ENCODE measurements at regions not wholly inside any gene's neighbourhood (a gene's known extent, or its start where the extent isn't known, plus 50 kb on each side); places are given as distances from the start of the nearest gene placed in this dataset.
"Not testable (repeated sequence)": the region's sequence is repeated elsewhere in the genome, so short reads cannot be mapped to it uniquely, and the experiment has no call there.

DNA sequence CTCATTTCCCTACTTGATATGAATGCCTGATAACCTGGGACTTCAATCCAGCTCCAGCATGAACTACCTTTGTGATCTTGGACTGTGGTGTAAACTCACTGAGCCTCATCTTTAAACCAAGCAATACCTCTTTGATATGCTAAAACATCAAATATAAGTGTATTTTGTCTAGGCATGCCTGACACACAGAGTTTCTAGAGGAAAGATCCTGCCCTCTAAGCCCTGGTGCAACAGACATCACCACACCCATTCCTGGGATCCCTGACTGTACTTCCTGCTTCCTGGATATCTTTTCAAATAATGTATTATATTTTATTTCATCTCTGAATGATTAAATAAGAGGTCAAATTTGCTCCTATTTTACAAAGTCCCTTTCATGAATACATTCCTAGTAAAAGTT, 55.8 kb downstream of the ANXA2R start:
- ATAC-seq (no peak), DNase-seq (peak; percentile 49)
- Histone ChIP-seq H3K9me2 (replicated peaks; ENCODE audit: low read length) (no peaks in the 10 kb centered on the region), H3K79me2 (ENCODE audit: low read length) (no peaks in the 10 kb centered on the region), H4K20me1 (ENCODE audit: low read length) (no peaks in the 10 kb centered on the region), H3F3A (ENCODE audit: low read length, unreplicated experiment) (no peaks in the 10 kb centered on the region), H3K4me2 (ENCODE audit: low read length) (peak overlapping the region; percentile 17), H3K27ac (ENCODE audit: low read length) (peak overlapping the region; percentile 82), H2AFZ (ENCODE audit: low read length) (peak overlapping the region; percentile 13; the same call in 1 of the 2 replicates), H3K27me3 (ENCODE audit: low read length) (no peaks in the 10 kb centered on the region), H3K9me3 (ENCODE audit: low read length) (no peaks in the 10 kb centered on the region), H3K4me1 (ENCODE audit: insufficient read depth, low read length) (peaks cover 30% of the 10 kb centered on the region), H3K36me3 (ENCODE audit: low read depth, low read length) (no peaks in the 10 kb centered on the region), H3K9ac (ENCODE audit: low read length) (peak overlapping the region; percentile 28), H3K4me3 (ENCODE audit: low read length) (no peak overlapping the region)
- ChIA-PET POLR2A (ENCODE audit: unreplicated experiment) (no interaction called here), CTCF (no interaction called here)
- intact Hi-C loops (cut with micrococcal nuclease) = no loop called here
- TF ChIP-seq EZH2phosphoT487 (IDR thresholded peaks at IDR 0.05; ENCODE audit: borderline replicate concordance, low read length) = no peak
- no peak for TF ChIP-seq EZH2 (IDR thresholded peaks at IDR 0.05; ENCODE audit: low read length, unreplicated experiment)
- TF ChIP-seq, protein P1, sequence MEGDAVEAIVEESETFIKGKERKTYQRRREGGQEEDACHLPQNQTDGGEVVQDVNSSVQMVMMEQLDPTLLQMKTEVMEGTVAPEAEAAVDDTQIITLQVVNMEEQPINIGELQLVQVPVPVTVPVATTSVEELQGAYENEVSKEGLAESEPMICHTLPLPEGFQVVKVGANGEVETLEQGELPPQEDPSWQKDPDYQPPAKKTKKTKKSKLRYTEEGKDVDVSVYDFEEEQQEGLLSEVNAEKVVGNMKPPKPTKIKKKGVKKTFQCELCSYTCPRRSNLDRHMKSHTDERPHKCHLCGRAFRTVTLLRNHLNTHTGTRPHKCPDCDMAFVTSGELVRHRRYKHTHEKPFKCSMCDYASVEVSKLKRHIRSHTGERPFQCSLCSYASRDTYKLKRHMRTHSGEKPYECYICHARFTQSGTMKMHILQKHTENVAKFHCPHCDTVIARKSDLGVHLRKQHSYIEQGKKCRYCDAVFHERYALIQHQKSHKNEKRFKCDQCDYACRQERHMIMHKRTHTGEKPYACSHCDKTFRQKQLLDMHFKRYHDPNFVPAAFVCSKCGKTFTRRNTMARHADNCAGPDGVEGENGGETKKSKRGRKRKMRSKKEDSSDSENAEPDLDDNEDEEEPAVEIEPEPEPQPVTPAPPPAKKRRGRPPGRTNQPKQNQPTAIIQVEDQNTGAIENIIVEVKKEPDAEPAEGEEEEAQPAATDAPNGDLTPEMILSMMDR (conservative IDR thresholded peaks at IDR 0.05; ENCODE audit: low read depth, low read length) = no peak
- no TSS peak for BruUV-seq (replicated peaks)

DNA sequence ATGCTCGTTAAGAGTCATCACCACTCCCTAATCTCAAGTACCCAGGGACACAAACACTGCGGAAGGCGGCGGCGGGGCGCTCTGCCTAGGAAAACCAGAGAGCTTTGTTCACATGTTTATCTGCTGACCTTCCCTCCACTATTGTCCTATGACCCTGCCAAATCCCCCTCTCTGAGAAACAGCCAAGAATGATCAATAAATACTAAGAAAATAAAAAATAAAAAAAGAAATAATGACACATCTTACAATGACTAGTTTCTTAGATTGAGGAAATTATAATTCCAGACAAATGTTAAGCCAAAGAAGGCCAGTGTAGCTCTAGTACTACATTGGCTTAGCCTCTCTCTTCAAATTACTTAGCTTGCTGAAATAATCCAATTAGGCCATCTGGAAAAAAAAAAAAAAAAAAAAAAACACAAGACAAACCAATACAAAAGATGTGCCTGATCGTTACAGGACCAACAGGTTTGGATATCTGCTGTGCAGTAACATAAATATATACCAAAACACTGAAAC, 58.0 kb downstream of the ANXA2R start:
- H3K4me2 ChIP-seq (ENCODE audit: low read length) = no peak overlapping the region
- no peak for DNase-seq
- POLR2A ChIA-PET (ENCODE audit: unreplicated experiment) = no interaction called here

GRCh38 chr5:42981417-42982106, 58.6 kb downstream of the ANXA2R start:
- H3F3A ChIP-seq (ENCODE audit: low read length, unreplicated experiment); H3K4me2 ChIP-seq (ENCODE audit: low read length); H2AFZ ChIP-seq (ENCODE audit: low read length); ATAC-seq; H3K79me2 ChIP-seq (ENCODE audit: low read length); H3K9ac ChIP-seq (ENCODE audit: low read length); H3K4me3 ChIP-seq (ENCODE audit: low read length); H3K9me3 ChIP-seq (ENCODE audit: low read length); H3K36me3 ChIP-seq (ENCODE audit: low read depth, low read length); H3K27me3 ChIP-seq (ENCODE audit: low read length); BruUV-seq (replicated peaks); H4K20me1 ChIP-seq (ENCODE audit: low read length); H3K27ac ChIP-seq (ENCODE audit: low read length); H3K9me2 ChIP-seq (replicated peaks; ENCODE audit: low read length); DNase-seq; intact Hi-C loops (cut with micrococcal nuclease); CTCF ChIA-PET; POLR2A ChIA-PET (ENCODE audit: unreplicated experiment): not testable (repeated sequence)
- peaks cover 27% of the 10 kb centered on the region for H3K4me1 ChIP-seq (ENCODE audit: insufficient read depth, low read length)

More for the DNA sequence above, 58.0 kb downstream of the ANXA2R start:
- Histone ChIP-seq H3K4me3 (ENCODE audit: low read length) (no peak overlapping the region), H3K9ac (ENCODE audit: low read length) (no peak overlapping the region), H3K36me3 (ENCODE audit: low read depth, low read length) (no peaks in the 10 kb centered on the region), H3K79me2 (ENCODE audit: low read length) (no peaks in the 10 kb centered on the region), H3K27me3 (ENCODE audit: low read length) (no peaks in the 10 kb centered on the region), H3K4me1 (ENCODE audit: insufficient read depth, low read length) (peaks cover 30% of the 10 kb centered on the region), H2AFZ (ENCODE audit: low read length) (no peak overlapping the region), H3K9me3 (ENCODE audit: low read length) (no peaks in the 10 kb centered on the region), H3K27ac (ENCODE audit: low read length) (no peak overlapping the region), H3F3A (ENCODE audit: low read length, unreplicated experiment) (no peaks in the 10 kb centered on the region), H3K9me2 (replicated peaks; ENCODE audit: low read length) (no peaks in the 10 kb centered on the region), H4K20me1 (ENCODE audit: low read length) (no peaks in the 10 kb centered on the region)
- CTCF ChIA-PET = no interaction called here
- ATAC-seq = no peak
- no TSS peak for BruUV-seq (replicated peaks)
- intact Hi-C loops (cut with micrococcal nuclease) = no loop called here
- TF ChIP-seq EZH2phosphoT487 (IDR thresholded peaks at IDR 0.05; ENCODE audit: borderline replicate concordance, low read length) (no peak), EZH2 (IDR thresholded peaks at IDR 0.05; ENCODE audit: low read length, unreplicated experiment) (no peak)
- TF ChIP-seq, protein P1 (conservative IDR thresholded peaks at IDR 0.05; ENCODE audit: low read depth, low read length) = no peak

- CTCF ChIA-PET; H3K9me3 ChIP-seq (ENCODE audit: low read length); H3F3A ChIP-seq (ENCODE audit: low read length, unreplicated experiment); H3K79me2 ChIP-seq (ENCODE audit: low read length); H3K9me2 ChIP-seq (replicated peaks; ENCODE audit: low read length); H3K36me3 ChIP-seq (ENCODE audit: low read depth, low read length); POLR2A ChIA-PET (ENCODE audit: unreplicated experiment); H2AFZ ChIP-seq (ENCODE audit: low read length); H3K27me3 ChIP-seq (ENCODE audit: low read length); ATAC-seq; H3K9ac ChIP-seq (ENCODE audit: low read length); DNase-seq; H4K20me1 ChIP-seq (ENCODE audit: low read length); H3K27ac ChIP-seq (ENCODE audit: low read length); BruUV-seq (replicated peaks); H3K4me3 ChIP-seq (ENCODE audit: low read length); intact Hi-C loops (cut with micrococcal nuclease); H3K4me2 ChIP-seq (ENCODE audit: low read length): not testable (repeated sequence)
- peaks cover 22% of the 10 kb centered on the region for H3K4me1 ChIP-seq (ENCODE audit: insufficient read depth, low read length)
Measured at GRCh38 chr5:42981015-42981414, 59.1 kb downstream of the ANXA2R start.

DNA sequence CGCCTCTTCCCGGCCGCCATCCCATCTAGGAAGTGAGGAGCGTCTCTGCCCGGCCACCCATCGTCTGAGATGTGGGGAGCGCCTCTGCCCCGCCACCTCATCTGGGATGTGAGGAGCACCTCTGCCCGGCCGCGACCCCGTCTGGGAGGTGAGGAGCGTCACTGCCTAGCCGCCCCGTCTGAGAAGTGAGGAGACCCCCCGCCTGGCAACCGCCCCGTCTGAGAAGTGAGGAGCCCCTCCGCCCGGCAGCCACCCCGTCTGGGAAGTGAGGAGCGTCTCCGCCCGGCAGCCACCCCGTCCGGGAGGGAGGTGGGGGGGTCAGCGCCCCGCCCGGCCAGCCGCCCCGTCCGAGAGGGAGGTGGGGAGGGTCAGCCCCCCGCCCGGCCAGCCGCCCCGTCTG, 59.7 kb downstream of the ANXA2R start:
- H4K20me1 ChIP-seq (ENCODE audit: low read length); ATAC-seq; H2AFZ ChIP-seq (ENCODE audit: low read length); H3K27me3 ChIP-seq (ENCODE audit: low read length); H3K36me3 ChIP-seq (ENCODE audit: low read depth, low read length); H3K79me2 ChIP-seq (ENCODE audit: low read length); H3K9me3 ChIP-seq (ENCODE audit: low read length); H3K4me3 ChIP-seq (ENCODE audit: low read length); DNase-seq; H3K4me2 ChIP-seq (ENCODE audit: low read length); BruUV-seq (replicated peaks); CTCF ChIA-PET; POLR2A ChIA-PET (ENCODE audit: unreplicated experiment); intact Hi-C loops (cut with micrococcal nuclease); H3K9ac ChIP-seq (ENCODE audit: low read length); H3K9me2 ChIP-seq (replicated peaks; ENCODE audit: low read length); H3K27ac ChIP-seq (ENCODE audit: low read length); H3F3A ChIP-seq (ENCODE audit: low read length, unreplicated experiment): not testable (repeated sequence)
- peaks cover 15% of the 10 kb centered on the region for H3K4me1 ChIP-seq (ENCODE audit: insufficient read depth, low read length)

Measured in PC-3 (cell line).